HG03457 (cell line): ENCODE measurements at regions not wholly inside any gene's neighbourhood (a gene's known extent, or its start where the extent isn't known, plus 50 kb on each side); places are given as distances from the start of the nearest gene placed in this dataset.

Experiments
- ATAC-seq: cut with Tn5 transposase; IDR thresholded peaks from one replicate; pipeline ENCODE4 v1.9.1; 2021; ENCODE audit warnings: moderate number of reproducible peaks; ENCODE audit not compliant: unreplicated experiment

DNA sequence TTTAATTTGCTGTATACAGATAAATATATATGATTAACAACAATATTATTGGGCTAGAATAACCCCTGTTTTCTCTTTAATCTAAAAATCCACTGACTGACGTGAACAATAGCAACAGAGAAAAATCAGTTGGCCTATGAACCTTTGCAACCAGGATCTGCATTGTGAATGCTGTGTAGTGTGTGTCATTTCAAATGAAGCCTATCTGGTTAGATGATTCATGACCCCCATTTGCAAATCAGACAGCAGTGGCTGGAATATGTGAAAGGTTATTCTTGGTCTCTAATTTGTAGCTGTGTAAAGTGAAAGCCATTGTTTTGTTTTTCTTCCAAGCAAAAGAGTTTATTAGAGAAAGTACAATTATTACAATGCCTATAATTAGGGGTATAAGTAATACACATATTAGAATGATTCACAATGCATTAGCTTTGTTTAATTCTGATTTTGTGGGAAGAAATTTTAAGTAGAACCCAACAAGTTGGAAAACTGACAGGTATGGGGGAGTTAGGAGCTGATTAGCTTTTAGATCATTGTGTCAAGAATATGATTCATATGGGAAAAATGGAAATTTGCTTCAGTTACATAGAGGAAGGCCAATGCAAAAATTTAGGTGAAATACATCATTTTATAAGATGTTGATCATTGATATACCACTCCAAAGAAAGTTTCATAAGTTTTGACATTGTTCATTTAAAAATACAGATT is 1362.2 kb upstream of the TMEFF2 start:
- ATAC-seq, result no peak

DNA sequence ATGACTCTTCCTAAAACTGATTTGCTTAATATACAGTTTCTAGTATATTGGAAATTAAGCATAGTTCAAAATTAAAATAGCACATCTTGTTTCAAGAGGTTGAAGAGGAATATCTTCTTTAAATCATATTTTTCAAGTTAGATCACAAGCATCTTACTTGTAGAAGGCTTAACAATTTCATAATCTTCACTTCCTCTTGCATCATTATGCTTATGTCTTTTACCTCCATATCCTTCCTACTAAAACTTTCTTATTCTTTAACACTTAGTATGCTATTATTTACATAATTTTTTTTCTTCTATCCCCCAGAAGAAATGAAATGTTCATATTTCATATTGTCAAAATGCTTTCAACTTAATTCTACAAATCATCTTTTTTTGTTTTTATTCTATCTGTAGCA is 1354.9 kb upstream of the TMEFF2 start:
- no peak for ATAC-seq

DNA sequence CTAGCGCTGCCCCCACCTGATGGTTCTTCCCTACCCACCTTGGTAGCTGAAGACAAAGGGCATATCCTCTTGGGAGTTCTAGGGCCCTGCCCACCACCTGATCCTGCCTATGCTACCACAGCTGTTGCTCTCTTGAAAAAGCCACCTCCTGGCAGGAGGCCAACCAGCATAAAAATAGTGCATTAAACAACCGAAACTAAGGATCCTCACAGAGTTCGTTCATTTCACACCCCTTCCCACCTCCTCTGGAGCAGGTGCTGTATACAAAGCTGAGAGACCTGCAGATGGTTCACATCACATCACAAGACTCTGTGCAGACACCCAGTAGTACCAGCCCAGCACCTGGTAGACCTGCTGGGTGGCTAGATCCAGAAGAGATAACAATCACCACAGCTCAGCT is 1348.0 kb upstream of the TMEFF2 start:
- ATAC-seq, result peak; percentile 51

DNA sequence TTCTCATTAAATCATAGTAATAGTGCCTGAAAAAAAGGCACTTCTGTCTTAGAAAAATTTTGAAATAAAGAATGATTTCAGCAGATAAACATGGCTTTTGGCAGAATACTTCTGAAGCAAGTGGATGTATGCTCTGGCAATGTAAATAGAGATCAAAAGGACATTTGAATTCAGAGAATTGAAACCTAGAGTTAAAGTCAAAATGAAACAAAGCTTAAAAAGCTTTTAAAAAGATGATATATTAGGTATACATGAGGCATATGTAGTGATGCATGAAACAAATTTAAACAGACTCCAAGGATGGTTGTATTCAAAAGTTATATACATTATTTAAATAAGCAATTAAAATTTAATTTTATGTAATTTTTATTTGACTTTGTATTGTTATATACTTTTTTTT is 1344.5 kb upstream of the TMEFF2 start:
- peak; percentile 88 for ATAC-seq

DNA sequence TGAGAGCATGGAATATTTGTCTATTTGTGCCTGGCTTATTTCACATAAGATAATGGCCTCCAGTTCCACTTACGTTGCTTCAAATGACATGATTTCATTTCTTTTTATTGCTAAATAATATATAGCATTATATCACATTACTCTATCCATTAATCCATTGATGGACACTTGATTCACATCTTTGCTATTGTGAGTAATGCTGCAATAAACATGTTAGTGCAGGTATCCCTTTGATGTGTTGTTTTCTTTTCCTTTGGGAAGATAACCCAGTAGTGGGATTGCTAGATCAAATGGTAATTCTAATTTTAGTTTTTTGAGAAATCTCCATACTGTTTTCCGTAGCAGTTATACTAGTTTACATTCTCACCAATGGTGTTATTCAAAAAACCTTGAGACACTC is 1343.3 kb upstream of the TMEFF2 start:
- ATAC-seq, result no peak

DNA sequence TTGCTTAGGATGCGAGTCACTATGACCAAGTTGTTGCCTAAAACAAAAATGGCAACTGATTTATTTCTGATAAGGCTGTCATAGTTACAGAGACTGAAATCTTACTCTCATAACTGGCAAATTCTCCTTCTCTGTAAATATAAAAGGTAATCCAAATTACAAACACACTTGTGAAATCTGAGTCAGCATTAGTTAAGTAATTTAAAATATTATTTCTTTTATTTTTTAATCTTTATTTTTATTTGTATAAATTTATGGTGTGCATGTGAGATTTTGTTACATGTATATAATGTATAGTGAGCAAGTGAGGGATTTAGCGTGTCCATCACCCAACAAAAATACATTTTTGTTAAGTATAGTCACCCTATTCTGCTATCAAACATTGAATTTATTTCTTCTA is 1342.8 kb upstream of the TMEFF2 start:
- ATAC-seq, result no peak

DNA sequence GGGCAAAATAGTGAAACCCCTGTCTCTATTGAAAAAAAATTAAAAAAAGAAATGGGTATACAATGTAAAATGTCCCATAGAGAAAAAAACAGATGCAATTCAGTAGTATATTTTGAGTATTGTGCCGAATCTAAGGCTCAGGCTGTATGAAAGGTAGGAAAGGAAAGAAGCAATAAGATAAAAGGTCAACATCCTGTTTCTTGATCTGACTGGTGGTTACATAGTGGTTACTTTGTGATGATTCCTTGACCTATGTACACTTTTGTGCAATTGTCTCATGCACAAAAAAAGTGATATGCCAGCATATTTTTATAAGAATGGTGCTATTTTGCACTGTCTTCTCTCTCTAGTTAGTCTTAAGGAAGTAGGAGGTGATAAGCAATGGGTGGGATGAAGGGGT is 1333.7 kb upstream of the TMEFF2 start:
- ATAC-seq, result no peak

DNA sequence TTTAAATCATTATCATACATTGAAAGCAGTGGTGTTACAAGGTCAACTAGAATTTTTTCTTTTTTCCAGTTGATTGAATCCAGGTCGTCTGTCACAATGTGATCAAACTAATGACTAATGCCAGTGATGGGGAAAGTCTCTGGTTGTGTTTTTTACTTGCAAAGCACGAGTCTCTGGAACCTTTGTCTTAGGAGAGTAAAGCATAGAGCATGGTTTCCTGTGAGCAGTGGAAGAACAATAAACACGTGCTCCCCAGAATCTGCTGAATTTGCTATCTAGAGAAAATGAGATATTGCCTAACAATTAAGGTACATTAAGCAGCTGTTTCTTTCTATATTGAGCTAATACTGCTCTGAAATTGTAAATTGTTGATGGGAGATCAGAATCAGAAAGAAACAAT is 1332.4 kb upstream of the TMEFF2 start:
- no peak for ATAC-seq

DNA sequence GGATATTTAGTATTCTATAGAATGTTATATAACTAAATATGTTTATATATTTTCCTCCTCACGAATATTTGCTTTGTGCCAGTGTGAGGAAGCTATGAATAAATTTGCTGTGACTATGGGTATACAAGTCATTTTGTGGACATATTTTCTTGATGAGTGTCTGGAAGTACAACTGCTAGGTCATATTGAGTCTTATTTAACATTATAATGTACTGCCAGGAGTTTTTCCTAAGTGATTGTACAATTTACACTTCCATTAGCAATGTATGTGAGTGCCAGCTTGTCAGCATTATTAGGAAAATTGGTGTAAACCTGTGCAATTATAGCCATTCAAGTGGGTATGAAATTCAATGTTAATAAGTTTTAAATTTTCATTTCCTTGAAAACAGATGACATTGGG is 1328.9 kb upstream of the TMEFF2 start:
- no peak for ATAC-seq

DNA sequence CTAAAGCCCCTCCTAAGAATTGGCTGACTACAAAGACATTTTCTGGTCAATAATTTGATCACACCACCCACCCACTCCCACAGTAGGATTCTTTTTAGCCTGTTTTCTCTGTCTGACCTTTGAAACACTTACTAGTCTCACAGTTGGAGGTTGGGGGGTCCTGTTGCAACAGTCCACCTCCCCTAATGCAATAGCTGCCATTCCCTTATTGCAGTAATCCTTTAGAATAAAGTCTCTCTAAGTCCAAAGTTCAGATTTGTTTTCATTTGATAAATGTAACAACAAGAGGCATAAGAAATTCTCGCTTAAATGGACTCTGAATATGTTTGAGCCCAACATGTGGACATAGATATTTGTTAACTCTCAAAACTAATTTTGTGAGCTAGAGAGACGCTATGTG is 1326.8 kb upstream of the TMEFF2 start:
- ATAC-seq, result no peak

DNA sequence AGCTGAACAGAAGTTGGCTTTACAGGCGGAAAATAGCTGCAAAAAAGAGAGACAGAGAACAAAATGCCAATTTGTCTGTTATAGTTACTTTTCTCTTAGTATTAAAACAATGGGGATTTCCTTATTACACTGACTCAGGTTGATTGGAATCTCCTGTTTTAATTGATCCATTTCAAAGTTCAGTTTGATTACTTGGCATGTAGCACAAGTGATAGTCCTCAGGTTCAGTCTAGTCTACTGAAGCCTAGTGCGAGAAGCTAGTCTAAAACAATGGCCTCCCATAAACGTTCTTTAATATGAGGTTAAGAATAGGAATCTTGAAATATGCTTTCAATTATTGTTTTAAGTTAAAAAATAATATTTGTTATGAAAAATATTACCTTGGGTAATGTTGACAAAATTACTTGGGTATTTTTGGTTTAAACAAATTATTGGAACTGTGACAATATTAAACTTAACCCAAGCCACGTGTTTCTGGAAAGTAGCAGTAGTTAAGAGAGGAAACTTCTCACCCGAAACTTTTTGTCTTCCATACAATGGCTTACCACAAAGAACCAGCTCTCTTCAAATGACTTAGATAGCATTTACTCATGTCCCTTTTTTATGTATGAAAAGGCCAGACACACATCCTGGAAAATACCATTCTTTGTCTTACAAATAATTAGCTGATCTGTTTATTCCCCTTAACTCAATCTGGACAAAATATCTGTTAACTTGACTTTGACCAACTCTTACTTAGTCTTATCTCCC is 1326.2 kb upstream of the TMEFF2 start:
- no peak for ATAC-seq

DNA sequence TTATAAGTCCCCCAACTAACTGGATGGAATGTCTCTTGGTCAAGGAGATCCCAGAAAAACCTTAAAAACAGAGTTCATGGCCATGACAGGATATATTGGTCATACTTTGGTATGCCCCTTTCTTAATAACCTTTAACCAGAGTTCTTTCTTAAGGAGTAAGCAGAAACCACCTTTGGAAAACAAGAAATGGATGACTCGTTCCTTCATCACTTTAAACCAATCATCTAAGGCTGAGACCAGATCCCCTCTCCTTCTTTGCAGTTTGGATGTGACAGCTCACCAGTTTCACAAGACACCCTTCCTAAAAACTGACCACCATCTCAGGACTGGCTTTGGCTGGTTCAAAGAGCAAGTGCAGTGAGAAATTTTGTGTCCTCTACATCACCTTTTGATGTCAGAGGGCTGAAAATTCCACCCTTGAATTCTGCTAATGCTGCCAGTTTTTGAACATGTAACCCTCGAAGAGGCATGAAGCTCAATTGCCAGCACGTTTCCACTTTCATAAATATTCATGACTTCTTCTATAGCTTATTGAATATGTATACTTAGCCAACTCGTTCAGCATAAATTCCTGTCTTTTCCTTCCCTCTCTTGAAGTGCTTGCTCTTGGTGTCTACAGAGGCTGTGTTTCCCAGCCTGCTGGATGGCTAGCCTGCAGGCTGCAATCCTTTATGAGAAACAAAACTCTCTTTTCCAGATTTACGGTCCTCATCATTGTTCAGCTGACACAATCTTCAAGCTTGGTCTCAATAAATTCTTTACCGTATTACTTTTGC is 1323.5 kb upstream of the TMEFF2 start:
- ATAC-seq, result no peak

DNA sequence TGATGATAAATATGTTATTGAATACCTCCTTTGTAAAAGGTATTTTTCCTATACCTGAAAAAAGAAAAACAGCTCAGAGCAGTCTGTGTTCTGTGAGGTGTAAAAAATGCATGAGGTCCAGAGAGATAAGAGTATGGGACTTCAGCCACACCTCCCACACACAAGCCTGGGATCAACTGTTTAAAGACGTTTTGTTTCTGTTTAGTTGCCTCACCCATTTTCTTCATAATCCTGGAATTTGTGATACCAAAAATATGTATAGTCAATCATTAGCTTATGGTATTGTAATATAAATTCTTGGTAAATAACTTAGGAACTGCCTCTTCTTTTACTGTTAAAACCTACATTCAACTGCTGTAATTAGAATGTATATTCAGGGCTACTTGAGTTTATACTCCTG is 1322.9 kb upstream of the TMEFF2 start:
- no peak for ATAC-seq

DNA sequence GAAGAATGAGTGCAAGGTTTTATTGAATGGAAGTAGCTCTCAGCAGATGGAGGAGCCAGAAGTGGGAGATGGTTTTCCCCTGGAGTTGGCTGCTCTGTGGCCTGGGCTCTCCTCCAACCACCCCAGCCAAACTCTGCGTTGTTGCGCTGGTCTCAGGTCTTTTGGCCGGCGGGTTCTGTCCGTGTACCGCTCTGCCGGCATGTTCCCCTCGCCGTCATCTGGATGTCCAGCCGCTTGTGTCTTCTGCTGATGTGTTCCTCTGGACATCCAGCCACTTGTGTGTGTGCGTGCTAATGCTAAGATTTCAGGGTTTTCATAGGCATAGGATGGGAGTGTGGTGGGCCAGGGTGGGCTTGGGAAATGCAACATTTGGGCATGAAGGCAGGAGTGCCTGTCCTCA is 1311.3 kb upstream of the TMEFF2 start:
- ATAC-seq, result no peak

DNA sequence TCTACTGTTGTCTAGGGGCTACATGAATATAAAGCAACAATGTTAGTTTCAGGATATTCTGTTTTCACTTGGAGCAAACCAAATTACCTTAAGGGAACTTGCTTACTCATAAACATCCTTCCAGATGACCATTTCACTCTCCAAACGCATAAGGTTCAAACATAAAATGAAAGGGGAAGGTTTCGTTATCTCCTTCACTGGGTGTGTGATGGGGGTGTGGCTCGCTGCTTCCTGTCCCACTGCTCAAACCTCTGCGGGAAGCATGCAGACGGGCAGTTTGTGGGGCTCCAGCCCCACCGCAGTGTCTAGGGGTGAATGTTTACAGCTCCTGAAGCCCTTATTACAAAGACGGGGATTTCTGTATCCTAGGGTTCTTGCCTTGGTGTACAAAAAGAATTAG is 1310.9 kb upstream of the TMEFF2 start:
- no peak for ATAC-seq

DNA sequence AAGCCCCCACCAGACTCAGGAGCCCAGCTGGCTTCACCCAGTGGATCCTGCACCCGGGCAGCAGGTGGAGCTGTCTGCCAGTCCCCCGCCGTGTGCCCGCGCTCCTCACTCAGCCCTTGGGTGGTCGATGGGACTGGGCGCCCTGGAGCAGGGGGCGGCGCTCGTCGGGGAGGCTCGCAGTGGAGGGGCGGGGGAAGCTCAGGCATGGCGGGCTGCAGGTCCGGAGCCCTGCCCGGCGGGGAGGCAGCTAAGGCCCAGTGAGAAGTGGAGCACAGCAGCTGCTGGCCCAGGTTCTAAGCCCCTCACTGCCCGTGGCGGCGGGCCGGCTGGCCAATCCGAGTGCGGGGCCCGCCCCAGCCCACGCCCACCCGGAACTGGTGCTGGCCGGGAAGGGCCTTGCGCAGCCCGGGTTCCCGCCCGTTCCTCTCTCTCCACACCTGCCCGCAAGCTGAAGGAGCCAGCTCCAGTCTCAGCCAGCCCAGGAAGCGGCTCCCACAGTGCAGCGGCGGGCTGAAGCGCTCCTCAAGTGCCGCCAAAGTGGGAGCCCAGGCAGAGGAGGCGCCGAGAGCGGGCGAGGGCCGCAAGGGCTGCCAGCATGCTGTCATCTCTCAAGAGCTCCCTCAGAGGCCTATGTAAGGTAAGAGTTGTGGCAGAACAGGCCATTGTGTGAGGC is 1307.8 kb upstream of the TMEFF2 start:
- ATAC-seq, result no peak

DNA sequence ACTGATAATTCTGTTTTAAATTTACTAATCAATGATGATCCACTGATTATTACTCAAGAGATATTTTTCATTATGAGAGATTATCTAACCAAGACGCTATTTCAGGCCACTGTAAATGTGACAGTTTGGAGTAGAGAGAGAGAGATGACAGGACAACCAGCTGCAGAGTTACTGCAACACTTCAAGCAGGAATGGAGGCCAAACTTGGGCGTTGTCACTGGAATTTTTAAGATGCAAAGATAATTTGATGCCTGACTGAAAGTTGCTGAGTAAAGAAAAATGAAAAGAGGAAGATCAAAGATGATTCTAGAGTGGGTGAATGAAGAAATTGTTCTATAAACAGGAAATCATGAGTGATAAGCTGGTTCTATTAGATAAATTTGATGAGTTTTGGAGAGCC is 1302.1 kb upstream of the TMEFF2 start:
- no peak for ATAC-seq

DNA sequence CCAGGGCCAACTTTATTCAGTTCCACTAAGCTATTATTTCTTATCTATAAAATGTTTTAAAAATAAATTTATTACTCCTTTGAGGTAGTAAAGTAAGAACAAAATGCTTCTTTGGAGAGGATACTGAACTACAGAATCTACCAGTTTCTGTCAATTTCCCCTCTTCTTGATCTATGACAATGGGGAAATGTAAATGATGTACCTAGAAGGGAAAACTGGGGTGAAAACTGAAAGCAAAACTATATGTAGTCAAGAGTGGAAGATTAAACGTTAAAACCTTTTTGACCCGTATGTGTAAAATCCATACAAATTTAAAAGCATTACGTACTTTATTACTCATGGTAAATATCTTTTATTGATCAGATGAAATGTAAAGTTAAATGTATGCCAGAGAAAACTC is 1287.8 kb upstream of the TMEFF2 start:
- ATAC-seq, result peak; percentile 100

DNA sequence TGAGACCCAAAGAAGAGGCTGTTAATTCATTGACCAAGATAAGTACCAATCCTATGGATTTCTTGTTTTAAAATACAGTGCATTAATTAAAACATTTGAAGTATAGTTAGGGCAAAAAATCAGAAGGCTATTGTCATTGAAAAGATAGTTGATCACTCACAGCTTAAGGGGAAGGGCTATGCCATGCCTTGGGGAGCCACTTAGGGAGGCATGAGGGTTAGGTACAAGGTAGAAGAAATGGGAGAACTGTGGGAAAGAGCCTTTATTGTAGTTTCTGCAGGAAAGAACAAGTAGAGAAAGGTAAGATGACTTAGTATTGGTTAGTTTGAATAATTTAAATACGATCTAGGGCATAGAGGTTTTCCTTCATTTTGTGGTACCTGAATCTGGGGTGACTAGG is 1285.5 kb upstream of the TMEFF2 start:
- ATAC-seq, result no peak

DNA sequence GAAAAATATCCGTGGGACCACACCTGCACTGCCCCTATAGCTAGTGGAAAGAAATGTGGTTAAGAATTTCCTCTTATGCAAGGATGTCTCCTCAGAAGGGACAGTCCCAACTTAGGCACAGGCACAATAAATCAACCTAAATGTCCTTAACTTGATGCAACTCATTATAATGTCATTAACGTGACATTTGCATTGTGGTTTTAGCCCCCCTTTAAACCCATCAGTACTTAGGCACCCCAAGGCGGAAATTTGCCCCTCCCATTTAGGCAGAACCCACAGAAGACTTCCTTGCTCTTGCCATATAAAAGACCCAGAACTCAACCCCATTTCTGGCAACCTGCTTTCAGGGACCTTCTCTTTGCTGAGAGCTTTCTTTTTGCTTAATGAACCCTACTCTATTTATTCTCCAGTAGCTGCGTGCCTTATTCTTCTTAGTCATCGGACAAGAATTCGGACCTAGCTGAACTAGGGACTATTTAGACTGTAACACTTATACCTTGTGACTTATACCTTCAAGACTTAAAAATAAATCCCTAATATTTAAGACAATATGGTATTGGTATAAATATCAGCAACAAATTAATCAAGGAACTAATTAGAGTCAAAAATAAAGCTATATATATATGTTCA is 1281.6 kb upstream of the TMEFF2 start:
- ATAC-seq, result peak; percentile 74

DNA sequence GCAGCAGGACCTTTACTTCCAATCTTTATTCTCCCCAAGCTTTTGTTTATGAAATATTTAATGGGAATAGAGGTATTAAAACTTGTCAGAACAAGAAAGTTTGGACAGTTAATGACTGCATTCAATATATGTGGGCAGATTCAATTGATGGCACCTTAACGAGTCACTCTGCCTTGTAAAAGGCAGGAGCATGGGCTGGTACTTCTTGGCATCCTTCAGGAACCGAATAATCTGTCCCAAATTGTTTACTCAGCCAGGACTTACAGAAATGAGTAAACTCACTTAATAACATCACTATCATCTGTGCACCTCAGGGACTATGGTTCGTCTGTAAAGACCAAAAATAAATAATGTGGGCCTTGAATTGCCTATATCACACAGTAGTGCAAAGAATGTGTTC is 1280.3 kb upstream of the TMEFF2 start:
- no peak for ATAC-seq
